GM20000 (cell line): ENCODE measurements at regions not wholly inside any gene's neighbourhood (a gene's known extent, or its start where the extent isn't known, plus 50 kb on each side); places are given as distances from the start of the nearest gene placed in this dataset.

Experiments
- DNase-seq: peaks from one replicate; pipeline ENCODE4 v3.0.0; 2012; ENCODE audit warnings: low spot score
- TF ChIP-seq, protein P1 (sequence below): IDR thresholded peaks from 2 replicates; pipeline ENCODE4 v1.5.1; 2012; ENCODE audit warnings: mild to moderate bottlenecking, control low read depth; ENCODE audit errors: extremely low read depth, missing control alignments

DNA sequence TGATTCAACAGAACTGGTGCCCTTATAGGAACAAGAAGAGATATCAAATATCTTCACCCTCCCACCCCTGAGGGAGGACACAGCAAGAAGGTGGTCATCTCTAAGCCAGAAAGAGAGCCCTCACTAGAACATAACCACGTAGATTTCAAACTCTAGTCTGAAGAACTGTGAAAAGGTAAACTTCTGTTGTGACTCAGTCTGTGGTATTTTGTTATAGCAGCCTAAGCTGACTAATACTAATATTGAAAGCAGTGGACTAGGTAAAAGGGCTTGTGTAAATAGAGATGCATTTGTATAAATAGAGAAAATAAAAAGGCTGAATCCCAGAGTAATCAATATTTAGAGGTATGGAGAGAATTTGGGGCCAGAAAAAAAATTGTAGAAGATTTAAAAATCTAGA is 157.6 kb upstream of the CCNH start:
- DNase-seq: no peak
- TF ChIP-seq, protein P1, sequence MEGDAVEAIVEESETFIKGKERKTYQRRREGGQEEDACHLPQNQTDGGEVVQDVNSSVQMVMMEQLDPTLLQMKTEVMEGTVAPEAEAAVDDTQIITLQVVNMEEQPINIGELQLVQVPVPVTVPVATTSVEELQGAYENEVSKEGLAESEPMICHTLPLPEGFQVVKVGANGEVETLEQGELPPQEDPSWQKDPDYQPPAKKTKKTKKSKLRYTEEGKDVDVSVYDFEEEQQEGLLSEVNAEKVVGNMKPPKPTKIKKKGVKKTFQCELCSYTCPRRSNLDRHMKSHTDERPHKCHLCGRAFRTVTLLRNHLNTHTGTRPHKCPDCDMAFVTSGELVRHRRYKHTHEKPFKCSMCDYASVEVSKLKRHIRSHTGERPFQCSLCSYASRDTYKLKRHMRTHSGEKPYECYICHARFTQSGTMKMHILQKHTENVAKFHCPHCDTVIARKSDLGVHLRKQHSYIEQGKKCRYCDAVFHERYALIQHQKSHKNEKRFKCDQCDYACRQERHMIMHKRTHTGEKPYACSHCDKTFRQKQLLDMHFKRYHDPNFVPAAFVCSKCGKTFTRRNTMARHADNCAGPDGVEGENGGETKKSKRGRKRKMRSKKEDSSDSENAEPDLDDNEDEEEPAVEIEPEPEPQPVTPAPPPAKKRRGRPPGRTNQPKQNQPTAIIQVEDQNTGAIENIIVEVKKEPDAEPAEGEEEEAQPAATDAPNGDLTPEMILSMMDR: no peak

DNA sequence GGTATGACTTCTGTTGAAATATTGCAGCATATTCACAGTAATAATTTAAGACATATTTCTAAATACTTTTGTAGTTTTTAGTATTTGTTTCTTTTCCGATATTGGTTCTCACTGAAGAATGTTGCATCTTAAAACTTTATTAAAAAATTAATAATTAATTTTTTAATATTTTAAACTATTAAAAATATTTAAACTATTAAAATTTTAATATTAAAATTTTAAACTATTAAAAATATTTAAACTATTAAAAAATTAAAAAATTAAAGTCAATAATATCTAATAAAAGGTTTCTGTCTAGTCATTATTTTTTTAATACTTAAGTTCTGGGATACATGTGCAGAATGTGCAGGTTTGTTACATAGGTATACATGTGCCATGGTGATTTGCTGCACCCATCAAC is 149.3 kb upstream of the CCNH start:
- TF ChIP-seq, protein P1: no peak
- no peak for DNase-seq

DNA sequence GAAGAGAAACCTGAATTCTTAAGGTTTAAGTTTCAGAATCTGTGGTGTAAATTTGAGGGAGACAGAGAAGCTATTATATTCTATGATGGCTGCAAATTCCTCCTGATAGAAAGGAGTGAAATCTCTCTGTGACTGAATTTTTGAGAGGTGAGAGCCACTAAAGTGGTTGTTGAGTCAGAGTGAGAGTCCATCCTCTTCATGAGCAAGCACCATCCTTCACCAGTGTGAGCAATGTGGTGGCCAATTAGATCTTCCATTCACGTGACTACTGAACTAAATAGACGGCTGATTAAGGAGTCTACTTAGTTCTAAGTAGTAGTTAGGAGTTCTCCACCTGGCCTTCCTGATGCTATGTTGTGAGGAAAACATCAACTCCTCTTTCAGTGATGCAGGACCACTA is 147.8 kb upstream of the CCNH start:
- TF ChIP-seq, protein P1: no peak
- DNase-seq: no peak

DNA sequence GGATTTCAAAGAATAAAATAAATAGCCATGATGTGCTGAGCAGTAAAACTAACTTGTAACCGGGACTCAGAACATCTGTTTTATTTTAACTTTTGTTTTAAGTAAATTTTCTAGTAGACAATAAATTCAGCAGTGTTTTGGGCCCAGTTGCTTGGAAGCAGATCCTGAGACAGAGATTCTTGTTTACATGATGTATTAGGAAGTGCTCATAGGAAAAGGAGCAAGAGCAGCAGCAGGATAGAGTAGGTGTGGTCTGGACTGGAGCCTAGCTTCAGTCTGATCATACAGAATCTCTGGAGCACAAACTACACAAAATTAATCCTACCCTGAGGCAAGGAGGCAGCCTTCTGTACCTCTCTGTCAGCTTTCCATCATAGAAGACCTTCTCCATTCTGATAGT is 139.2 kb upstream of the CCNH start:
- TF ChIP-seq, protein P1: no peak
- no peak for DNase-seq

DNA sequence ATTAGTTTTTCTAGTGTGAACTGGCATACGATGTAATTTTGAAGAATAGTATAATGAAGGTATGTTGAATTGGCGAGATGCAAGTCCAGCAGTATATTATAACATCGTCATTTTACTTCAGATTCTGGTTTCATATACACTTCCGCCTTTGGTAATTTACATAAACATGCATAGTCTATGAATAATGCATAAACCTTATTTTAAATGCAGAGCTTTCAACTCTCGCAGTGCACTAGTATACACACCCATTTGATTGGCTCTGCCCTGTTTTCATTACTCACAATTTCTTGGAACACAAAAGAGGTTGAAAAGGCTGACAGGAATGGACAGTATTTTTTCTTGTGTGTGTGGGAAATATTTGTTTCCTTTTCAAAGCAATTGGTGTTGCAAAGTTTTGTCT is 128.9 kb upstream of the CCNH start:
- no peak for DNase-seq
- TF ChIP-seq, protein P1: no peak

DNA sequence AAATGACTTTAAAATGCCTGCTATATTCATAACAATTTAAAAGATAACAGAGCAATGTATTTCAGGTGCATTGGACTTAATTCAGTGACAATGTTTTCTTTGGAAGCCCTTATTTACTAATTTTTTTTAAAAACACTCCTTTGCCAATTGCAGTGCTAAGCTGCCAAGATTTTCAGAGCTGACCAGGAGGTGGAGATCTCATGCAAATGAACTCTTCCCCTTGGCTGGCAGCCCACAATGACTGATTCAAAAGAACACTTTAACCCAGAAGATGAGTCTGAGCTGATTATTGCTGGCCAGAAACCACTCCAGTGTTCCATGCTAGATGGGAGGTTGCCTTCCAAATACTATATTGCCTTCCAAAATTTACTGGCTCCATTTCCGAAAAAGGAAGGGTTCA is 128.3 kb upstream of the CCNH start:
- DNase-seq: no peak
- TF ChIP-seq, protein P1: no peak

DNA sequence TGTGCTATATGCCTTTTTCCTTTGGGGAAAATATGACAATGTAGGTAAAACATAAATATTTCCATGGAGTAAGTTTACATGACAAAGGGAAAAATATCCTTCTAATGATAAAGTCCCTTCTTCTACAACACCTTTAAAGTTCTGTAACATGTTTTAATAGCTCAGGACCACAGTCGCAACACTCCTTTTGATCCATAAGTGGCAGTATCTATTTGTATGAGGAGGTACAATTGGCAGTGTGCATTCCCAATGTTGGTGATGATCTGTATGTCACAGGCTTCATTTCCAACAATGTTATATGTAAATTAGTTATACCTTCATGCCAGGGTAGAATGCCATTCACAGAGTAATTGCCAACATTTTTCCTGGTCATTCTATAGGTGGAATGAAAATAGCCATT is 127.1 kb upstream of the CCNH start:
- no peak for DNase-seq
- TF ChIP-seq, protein P1: no peak
